DOHH2 (cell line): ENCODE measurements at regions not wholly inside any gene's neighbourhood (a gene's known extent, or its start where the extent isn't known, plus 50 kb on each side); places are given as distances from the start of the nearest gene placed in this dataset.

Source experiments
- CTCF ChIP-seq: fragments of 200-600 bp; sonication (generic); IDR thresholded peaks from one replicate; pipeline ENCODE4 v1.5.1; 2014; ENCODE audit warnings: antibody characterized with exemption, mild to moderate bottlenecking, low read depth, low read length; ENCODE audit not compliant: poor library complexity, severe bottlenecking
- EZH2phosphoT487 ChIP-seq: fragments of 200-600 bp; sonication (generic); IDR thresholded peaks from 2 replicates; pipeline ENCODE4 v1.6.1; 2017; ENCODE audit warnings: borderline replicate concordance, mild to moderate bottlenecking, antibody characterized with exemption, low read length, moderate library complexity, mixed read lengths

- TF ChIP-seq EZH2phosphoT487, result no peak
- no peak for TF ChIP-seq CTCF
Measured at GRCh38 chr11:69916806-69917387, 97.7 kb upstream of the FGF3 start.
